Activated CD8-positive, alpha-beta memory T cell treated with anti-CD3 and anti-CD28 coated beads, Interleukin-2, amount 50 U/mL, for 24 hours (primary cell): ENCODE measurements at regions not wholly inside any gene's neighbourhood (a gene's known extent, or its start where the extent isn't known, plus 50 kb on each side); places are given as distances from the start of the nearest gene placed in this dataset.
"Not testable (repeated sequence)": the region's sequence is repeated elsewhere in the genome, so short reads cannot be mapped to it uniquely, and the experiment has no call there.

Experiments
- DNase-seq: peaks from one replicate; pipeline ENCODE4 v3.0.0-alpha.2; 2020; ENCODE audit errors: extremely low read depth

GRCh38 chrX:69431420-69431819 is 72.7 kb upstream of the NALF2 start:
- DNase-seq = no peak

DNA sequence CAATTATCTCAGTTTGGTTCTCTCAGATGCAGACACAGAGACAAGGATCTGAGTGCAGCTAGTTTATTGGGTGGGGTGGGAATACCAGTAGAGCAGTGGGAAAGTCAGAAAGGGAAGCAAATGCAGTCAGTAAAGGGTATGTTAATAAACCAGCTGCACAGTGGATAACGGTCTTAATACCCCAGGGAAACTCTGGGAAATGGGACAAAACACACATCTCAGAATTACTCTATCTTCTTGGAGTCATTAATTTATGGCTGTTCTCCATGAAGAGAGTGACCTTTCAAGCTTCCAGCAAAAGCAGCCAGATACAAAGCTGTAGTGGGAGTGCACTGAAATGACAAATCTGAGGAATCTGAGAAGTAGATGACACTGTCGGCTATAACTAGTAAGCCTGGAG is 73.3 kb upstream of the NALF2 start:
- no peak for DNase-seq

DNA sequence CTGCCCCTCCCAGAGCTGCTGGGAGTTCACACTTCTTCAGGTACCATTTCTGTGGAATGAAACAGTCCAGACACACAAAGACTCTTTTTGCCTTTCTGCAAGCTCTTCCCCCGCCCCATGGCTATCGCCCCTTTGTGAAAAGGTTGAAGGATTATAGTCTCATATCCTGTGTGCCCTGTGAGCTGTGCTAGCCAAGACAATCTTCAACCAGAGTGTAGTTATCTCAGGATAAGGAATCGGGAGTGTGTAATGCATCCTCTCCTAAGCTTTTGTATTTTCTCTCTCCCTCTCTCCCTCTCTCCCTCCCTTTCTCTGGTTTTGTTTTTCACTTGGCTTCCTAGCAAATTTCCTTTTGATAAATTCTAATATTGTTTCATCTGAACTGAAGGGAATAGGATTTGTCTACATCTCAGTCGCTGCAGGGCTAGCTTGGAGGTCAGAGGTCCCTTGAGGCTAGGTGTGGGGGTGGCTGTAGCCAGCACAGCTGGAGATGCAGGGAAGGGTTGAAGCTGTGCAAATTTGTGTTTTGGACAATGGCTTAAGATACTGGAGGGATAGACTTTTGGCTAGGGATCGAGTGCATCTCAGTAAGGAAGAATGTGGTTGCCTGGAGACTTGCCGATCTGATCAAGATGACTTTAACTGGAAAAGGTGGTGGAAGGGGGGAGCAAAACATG is 74.6 kb upstream of the NALF2 start:
- no peak for DNase-seq

- no peak for DNase-seq
These were observed 75.9 kb upstream of the NALF2 start for GRCh38 chrX:69428216-69428615.

DNA sequence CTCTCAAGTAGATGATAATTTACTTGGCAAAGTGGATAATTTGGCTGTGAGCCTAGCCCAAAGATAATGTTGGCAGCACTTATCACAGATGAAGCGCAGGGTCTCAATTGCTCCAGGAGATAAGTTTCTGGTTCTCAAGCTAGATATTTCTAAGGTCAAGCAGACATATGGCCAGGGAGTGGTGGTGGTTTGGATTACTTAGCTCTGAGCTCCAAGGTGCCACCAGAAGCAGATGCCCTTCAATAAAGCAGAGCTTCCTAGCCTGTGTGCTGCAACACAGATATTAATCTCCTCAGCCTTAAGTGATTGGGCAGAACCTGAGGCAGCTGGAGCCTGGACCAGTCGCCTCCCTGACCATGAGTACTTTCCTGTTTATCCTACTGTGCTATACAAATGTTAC is 79.2 kb upstream of the NALF2 start:
- DNase-seq = no peak

GRCh38 chrX:69424161-69424560 is 80.0 kb upstream of the NALF2 start:
- DNase-seq = no peak

DNA sequence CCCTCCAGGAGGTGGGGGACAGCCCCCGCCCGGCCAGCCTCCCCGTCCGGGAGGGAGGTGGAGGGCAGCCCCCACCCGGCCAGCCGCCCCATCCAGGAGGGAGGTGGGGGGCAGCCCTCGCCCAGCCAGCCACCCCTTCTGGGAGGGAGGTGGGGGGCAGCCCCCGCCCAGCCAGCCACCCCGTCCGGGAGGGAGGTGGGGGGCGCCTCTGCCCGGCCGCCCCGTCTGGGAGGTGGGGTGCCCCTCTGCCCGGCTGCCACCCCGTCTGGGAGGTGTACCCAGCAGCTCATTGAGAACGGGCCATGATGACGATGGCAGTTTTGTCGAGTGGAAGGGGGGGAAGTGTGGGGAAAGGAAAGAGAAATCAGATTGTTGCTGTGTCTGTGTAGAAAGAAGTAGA is 81.9 kb upstream of the NALF2 start:
- not testable (repeated sequence) for DNase-seq

GRCh38 chrX:69415698-69416097 is 88.4 kb upstream of the NALF2 start:
- DNase-seq = no peak

DNA sequence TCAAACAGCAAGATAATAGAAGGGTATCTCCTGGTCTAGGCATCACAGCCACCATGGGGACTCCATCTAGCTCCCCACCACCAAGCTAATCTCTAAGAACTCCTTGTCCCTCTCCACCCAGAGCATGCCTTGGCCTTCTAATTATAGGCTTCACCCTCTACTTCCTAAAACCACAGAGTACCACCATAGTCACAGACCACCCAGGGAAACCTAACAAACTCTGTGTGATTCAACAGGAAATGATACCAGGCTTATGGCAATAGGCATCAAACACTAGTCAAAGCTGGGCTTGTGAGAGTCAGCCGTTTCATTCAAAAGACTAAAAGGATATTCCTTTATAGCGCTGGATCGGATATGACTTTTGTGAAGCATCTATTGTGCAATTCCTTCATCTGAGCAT is 91.5 kb upstream of the NALF2 start:
- no peak for DNase-seq

DNA sequence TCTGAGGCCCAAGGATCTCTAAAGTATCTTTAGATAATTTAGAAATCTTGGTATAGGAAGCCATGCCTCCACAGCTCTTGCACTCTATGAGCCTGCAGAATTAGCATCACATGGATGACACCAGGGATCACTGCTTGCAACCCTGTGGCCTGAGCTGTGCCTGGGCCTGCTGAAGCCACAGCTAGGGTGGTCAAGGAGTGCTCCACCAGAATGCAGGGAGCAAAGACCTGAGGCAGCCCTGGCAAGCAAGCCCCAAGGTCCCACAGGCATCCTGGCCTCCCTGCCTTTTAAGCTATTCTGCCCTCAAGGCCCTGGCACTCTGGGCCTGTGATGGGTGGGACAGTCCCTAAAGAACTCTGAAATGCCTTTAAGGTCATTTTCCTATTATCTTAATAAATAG is 105.2 kb upstream of the NALF2 start:
- no peak for DNase-seq

- no peak for DNase-seq
These were observed 107.2 kb upstream of the NALF2 start for GRCh38 chrX:69396916-69397315.

DNA sequence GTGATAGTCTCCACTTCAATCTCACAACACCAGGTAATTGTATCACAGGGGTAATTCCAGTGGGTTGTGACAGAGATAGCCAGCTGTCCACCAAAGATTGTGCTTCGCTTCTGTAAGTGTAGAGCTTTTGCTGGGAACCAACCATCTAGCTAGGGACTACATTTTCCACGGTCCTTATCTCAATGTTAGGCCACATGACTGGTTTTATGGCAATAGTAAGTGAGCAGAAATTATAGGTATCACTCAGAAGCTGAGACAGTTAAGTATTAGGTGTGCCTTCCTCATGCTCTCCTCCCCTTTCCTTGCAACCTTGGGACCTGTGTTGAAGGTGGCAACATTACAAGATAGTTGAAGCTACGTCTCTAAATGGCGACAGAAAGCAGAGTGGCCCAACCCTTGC is 108.8 kb upstream of the NALF2 start:
- no peak for DNase-seq

DNA sequence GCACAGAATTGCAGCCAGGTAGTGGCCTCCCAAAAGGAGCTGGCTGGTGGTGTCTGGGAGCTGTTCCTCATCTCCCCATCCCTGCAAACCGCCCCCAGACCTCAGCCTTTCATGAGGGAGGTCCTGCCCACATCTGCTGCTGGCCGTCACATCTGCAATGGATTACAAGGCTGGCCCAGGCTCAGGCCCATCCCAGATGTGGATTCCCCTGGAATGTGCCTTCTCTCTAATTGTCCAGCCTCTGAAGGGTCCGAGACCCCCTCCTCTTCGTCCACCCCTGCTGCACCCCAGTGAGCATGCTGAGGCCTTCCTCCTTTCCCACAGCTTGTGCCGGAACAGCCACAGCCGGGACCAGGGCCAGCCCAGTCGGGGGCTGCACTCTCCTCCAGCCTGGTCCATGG is 115.0 kb upstream of the NALF2 start:
- no peak for DNase-seq

DNA sequence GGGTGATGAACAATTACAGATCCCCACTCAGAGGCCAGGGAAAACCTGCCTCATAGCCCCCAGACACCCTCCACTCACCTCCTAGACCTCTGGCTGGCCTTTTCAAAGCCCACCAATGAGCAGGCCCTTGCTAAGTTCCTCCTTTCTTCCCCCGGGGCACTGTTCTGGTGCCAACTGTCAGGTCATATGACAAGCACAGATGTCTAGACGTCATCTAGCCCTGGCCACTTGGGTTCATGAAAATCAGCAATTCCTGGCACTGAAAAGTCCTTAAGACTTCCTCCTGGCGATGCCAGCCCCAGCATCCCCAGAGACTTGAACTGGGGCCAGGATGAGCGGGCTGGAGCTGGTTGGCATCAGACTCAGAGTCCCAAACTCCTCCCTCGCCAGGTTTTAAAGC is 115.6 kb upstream of the NALF2 start:
- no peak for DNase-seq

GRCh38 chrX:69387567-69388487 is 116.3 kb upstream of the NALF2 start:
- no peak for DNase-seq

DNA sequence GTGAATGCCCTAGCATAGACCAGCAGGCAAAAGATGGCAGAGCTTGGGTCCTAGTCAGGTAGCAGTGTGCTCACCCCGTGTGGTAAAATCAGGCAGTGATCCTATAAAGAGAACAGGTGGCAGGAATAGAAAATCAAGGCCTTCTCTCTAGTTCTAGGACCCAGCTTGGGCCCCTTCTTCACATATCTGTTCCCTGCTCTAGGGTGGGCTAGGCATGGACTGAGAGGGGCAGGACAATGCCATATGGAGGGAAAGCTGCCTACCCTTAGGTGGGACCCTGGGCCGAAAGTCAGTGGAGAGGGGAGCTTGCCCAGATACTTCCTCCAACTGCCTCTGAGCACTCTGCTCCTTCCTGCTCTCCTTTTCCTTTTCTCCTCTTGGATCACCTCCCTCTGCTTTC is 117.4 kb upstream of the NALF2 start:
- DNase-seq = no peak

- no peak for DNase-seq
These were observed 124.7 kb upstream of the NALF2 start for GRCh38 chrX:69379412-69379811.

- no peak for DNase-seq
These were observed 129.6 kb upstream of the NALF2 start for GRCh38 chrX:69374569-69374968.

- no peak for DNase-seq
These were observed 131.7 kb upstream of the NALF2 start for GRCh38 chrX:69372435-69372834.

DNA sequence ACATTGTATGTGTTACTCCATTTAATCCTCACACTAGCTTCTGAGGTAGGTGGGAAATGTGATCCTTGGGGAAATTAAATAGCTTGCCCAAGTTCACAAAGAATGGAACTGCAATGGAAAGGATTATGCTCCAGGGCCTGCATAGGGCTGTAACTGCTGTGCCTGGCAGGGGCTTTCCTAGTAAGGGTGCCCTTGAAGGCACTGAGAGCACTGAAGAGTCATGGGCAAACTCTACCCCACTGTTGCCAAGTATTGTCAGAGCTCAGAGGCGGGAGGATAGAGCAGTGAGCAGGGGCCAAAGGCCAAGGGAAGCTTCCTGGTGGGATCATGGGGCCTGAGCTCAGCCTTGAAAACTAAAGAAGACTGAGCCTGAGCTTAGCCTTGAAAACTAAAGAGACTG is 133.0 kb upstream of the NALF2 start:
- DNase-seq = no peak

DNA sequence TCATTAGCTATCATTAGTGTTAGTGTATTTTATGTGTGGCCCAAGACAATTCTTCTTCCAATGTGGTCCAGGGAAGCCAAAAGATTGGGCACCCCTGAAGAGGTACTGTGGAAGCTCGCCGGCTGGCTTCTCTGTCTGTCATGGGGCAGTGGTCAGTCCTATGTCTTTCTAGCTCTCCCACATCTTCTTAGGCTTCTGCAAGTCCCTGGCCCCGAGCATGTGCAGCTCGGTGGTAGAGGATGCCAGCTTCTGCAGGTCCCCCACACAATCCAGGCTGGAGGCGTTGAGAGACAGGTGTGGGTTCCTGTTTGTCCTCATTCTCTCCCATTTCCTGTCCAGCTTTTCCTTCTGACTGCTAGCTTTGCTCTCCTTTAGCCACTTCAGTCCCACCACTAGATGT is 134.1 kb upstream of the NALF2 start:
- no peak for DNase-seq

DNA sequence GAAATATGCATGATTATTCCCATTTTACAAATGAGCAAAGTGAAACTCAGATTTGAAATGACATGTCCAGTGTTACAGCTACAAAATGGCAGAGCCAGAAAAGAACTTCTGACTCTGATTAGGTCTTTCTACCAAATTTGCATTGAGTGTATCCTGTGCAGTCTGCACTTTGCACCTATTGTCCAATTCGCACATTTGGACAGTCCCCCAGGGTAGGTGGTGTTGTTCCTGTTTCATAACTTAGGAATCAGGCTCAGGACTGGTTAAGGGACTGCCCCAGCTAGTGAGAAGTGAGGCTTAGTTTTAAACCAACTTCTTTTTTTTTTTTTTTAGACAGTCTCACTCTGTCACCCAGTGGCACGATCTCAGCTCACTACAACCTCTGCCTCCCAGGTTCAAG is 137.9 kb upstream of the NALF2 start:
- no peak for DNase-seq

GRCh38 chrX:69365755-69366154 is 138.4 kb upstream of the NALF2 start:
- DNase-seq = no peak
